DND-41 (cell line): ENCODE measurements at regions not wholly inside any gene's neighbourhood (a gene's known extent, or its start where the extent isn't known, plus 50 kb on each side); places are given as distances from the start of the nearest gene placed in this dataset.

Source experiments
- CTCF ChIP-seq: IDR thresholded peaks from 2 replicates; pipeline ENCODE4 v1.5.1; 2012; ENCODE audit warnings: borderline replicate concordance, low read length, moderate library complexity, mild to moderate bottlenecking; ENCODE audit not compliant: poor library complexity, severe bottlenecking; ENCODE audit errors: extremely low read depth
- EZH2 ChIP-seq: IDR thresholded peaks from 3 replicates; pipeline ENCODE4 v1.6.1; 2012; ENCODE audit warnings: borderline replicate concordance, low read depth, mild to moderate bottlenecking, moderate library complexity, low read length, inconsistent platforms; ENCODE audit not compliant: severe bottlenecking

GRCh38 chr5:60076746-60077145, 183.2 kb upstream of the PDE4D start:
- TF ChIP-seq CTCF = no peak
- TF ChIP-seq EZH2 = no peak
